Body of pancreas (tissue), 4 donors: ENCODE measurements at regions not wholly inside any gene's neighbourhood (a gene's known extent, or its start where the extent isn't known, plus 50 kb on each side); places are given as distances from the start of the nearest gene placed in this dataset.

ENCODE experiments used
- POLR2A ChIP-seq, 3 donors: fragments of 450-650 bp; IDR thresholded peaks; one replicate each; pipeline ENCODE4 v1.6.1; 2016; ENCODE audit warnings: antibody characterized with exemption in 3 of 3, mild to moderate bottlenecking in 2 of 3
- TF ChIP-seq, protein P1 (sequence below), 7 experiments: fragments of 450-650 bp in 4 of 7; fragments of 200-600 bp in 3 of 7; sonication (generic) in 3 of 7; IDR thresholded peaks; one replicate each; pipeline ENCODE4 v1.5.1; 2016 to 2019; ENCODE audit warnings: antibody characterized with exemption in 7 of 7

DNA sequence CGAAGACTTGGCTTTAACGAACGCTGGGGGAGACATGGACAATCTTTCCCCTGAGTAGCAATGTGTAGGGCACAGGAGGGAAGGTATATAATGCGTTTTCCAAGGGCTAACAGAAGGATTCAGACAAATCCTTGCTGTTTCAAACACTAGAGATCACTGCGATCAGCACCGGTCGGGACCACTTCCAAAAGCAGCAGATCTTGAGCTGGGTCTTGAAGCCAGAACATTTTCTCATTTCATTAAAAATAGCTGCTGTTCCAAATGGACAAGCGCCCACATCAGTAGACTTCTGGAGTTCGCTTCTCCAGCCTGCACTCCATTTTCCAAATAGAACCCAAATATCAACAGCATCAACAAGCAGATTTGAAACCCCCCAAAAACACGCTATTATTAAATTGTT, 65.1 kb upstream of the MAPRE2 start:
- TF ChIP-seq, protein P1, sequence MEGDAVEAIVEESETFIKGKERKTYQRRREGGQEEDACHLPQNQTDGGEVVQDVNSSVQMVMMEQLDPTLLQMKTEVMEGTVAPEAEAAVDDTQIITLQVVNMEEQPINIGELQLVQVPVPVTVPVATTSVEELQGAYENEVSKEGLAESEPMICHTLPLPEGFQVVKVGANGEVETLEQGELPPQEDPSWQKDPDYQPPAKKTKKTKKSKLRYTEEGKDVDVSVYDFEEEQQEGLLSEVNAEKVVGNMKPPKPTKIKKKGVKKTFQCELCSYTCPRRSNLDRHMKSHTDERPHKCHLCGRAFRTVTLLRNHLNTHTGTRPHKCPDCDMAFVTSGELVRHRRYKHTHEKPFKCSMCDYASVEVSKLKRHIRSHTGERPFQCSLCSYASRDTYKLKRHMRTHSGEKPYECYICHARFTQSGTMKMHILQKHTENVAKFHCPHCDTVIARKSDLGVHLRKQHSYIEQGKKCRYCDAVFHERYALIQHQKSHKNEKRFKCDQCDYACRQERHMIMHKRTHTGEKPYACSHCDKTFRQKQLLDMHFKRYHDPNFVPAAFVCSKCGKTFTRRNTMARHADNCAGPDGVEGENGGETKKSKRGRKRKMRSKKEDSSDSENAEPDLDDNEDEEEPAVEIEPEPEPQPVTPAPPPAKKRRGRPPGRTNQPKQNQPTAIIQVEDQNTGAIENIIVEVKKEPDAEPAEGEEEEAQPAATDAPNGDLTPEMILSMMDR (IDR thresholded peaks at IDR 0.05): no peak
- no peak for TF ChIP-seq POLR2A (IDR thresholded peaks at IDR 0.05)
